Tibial artery (tissue), 4 donors: ENCODE measurements at regions not wholly inside any gene's neighbourhood (a gene's known extent, or its start where the extent isn't known, plus 50 kb on each side); places are given as distances from the start of the nearest gene placed in this dataset.
"Not testable (repeated sequence)": the region's sequence is repeated elsewhere in the genome, so short reads cannot be mapped to it uniquely, and the experiment has no call there.

Source experiments
- DNase-seq, 2 donors: peaks; one replicate each; pipeline ENCODE4 v3.0.0-alpha.2; 2019
- H3K27ac ChIP-seq, 2 donors: fragments of 200-600 bp; sonication (generic) in 1 of 2; 1 replicate in 1 of 2; 2 replicates in 1 of 2; pipeline ENCODE4 v1.5.1; 2018 to 2019; ENCODE audit warnings: mild to moderate bottlenecking in 1 of 2
- H3K27me3 ChIP-seq, 2 donors: fragments of 200-600 bp; sonication (generic) in 1 of 2; one replicate each; pipeline versions ENCODE4 v1.5.1 to v1.6.0; 2016 to 2019
- H3K36me3 ChIP-seq, 3 donors: fragments of 200-600 bp; sonication (generic) in 2 of 3; one replicate each; pipeline ENCODE4 v1.5.1; 2016 to 2019; ENCODE audit warnings: mild to moderate bottlenecking in 2 of 3
- H3K4me1 ChIP-seq, 4 donors: fragments of 200-600 bp; sonication (generic) in 2 of 4; 1 replicate in 3 of 4; 2 replicates in 1 of 4; pipeline ENCODE4 v1.5.1; 2016 to 2019
- H3K4me3 ChIP-seq, 2 donors: fragments of 200-600 bp; sonication (generic) in 1 of 2; 1 replicate in 1 of 2; 2 replicates in 1 of 2; pipeline ENCODE4 v1.5.1; 2018 to 2019; ENCODE audit warnings: mild to moderate bottlenecking in 2 of 2
- H3K9me3 ChIP-seq, 3 donors: fragments of 200-600 bp; sonication (generic) in 1 of 3; one replicate each; pipeline ENCODE4 v1.5.1; 2016 to 2019
- CTCF ChIP-seq, 2 experiments: fragments of 200-600 bp in 1 of 2; fragments of 450-650 bp in 1 of 2; IDR thresholded peaks; one replicate each; pipeline ENCODE4 v1.5.1; 2017 to 2019; ENCODE audit warnings: antibody characterized with exemption in 2 of 2, mild to moderate bottlenecking in 1 of 2, moderate library complexity in 1 of 2
- intact Hi-C: fragments of 100-400 bp; cut with DNase I; formaldehyde crosslinking; loops from one replicate; pipeline ENCODE4 v1.15.0; 2023; ENCODE audit warnings: low total_unique reads

- intact Hi-C loops: no loop called here
- no peaks in the 10 kb centered on the region for H3K27me3 ChIP-seq
- TF ChIP-seq CTCF (IDR thresholded peaks at IDR 0.05): no peak
Measured at GRCh38 chr19:28359431-28360414, 853.2 kb downstream of the UQCRFS1 start.

GRCh38 chr19:28358633-28359032 lies 854.3 kb downstream of the UQCRFS1 start:
- Histone ChIP-seq H3K27me3 (no peaks in the 10 kb centered on the region), H3K36me3 (no peaks in the 10 kb centered on the region), H3K4me3 (no peak overlapping the region), H3K9me3 (no peaks in the 10 kb centered on the region), H3K4me1 (no peaks in the 10 kb centered on the region), H3K27ac (no peak overlapping the region)
- TF ChIP-seq CTCF (IDR thresholded peaks at IDR 0.05): no peak
- intact Hi-C loops: no loop called here
- no peak for DNase-seq

More at GRCh38 chr19:28359431-28360414, 853.2 kb downstream of the UQCRFS1 start:
- DNase-seq: no peak
- Histone ChIP-seq H3K9me3 (no peaks in the 10 kb centered on the region), H3K36me3 (no peaks in the 10 kb centered on the region), H3K27ac (no peak overlapping the region), H3K4me3 (no peak overlapping the region), H3K4me1 (no peaks in the 10 kb centered on the region)

- Histone ChIP-seq H3K4me3 (no peak overlapping the region), H3K27ac (no peak overlapping the region), H3K9me3 (peaks cover 0 to 4% (median 0%) of the 10 kb centered on the region in 3 donors), H3K4me1 (no peaks in the 10 kb centered on the region), H3K27me3 (no peaks in the 10 kb centered on the region), H3K36me3 (no peaks in the 10 kb centered on the region)
- no peak for DNase-seq
- no peak for TF ChIP-seq CTCF (IDR thresholded peaks at IDR 0.05)
- intact Hi-C loops: no loop called here
Measured at GRCh38 chr19:28351761-28352160, 861.2 kb downstream of the UQCRFS1 start.

- H3K4me3 ChIP-seq, DNase-seq, H3K36me3 ChIP-seq, intact Hi-C loops, H3K27ac ChIP-seq, H3K27me3 ChIP-seq, H3K4me1 ChIP-seq, H3K9me3 ChIP-seq: not testable (repeated sequence)
Measured at GRCh38 chr19:28351321-28351720, 861.6 kb downstream of the UQCRFS1 start.

GRCh38 chr19:28350673-28351072 lies 862.3 kb downstream of the UQCRFS1 start:
- H3K4me1 ChIP-seq: no peaks in the 10 kb centered on the region
- DNase-seq: no peak
- H3K36me3 ChIP-seq: no peaks in the 10 kb centered on the region
- TF ChIP-seq CTCF (IDR thresholded peaks at IDR 0.05): no peak
- no peak overlapping the region for H3K4me3 ChIP-seq
- H3K9me3 ChIP-seq: peaks cover 0 to 4% (median 0%) of the 10 kb centered on the region in 3 donors
- no peak overlapping the region for H3K27ac ChIP-seq
- no peaks in the 10 kb centered on the region for H3K27me3 ChIP-seq
- intact Hi-C loops: no loop called here

GRCh38 chr19:28350037-28350436 lies 862.9 kb downstream of the UQCRFS1 start:
- H3K27ac ChIP-seq: no peak overlapping the region
- intact Hi-C loops: no loop called here
- H3K4me3 ChIP-seq: no peak overlapping the region
- no peaks in the 10 kb centered on the region for H3K27me3 ChIP-seq
- no peak for DNase-seq
- no peak for TF ChIP-seq CTCF (IDR thresholded peaks at IDR 0.05)
- no peaks in the 10 kb centered on the region for H3K36me3 ChIP-seq
- no peaks in the 10 kb centered on the region for H3K4me1 ChIP-seq
- H3K9me3 ChIP-seq: peaks cover 0 to 4% (median 0%) of the 10 kb centered on the region in 3 donors
